ENCODE measurements at regions not wholly inside any gene's neighbourhood (a gene's known extent, or its start where the extent isn't known, plus 50 kb on each side); places are given as distances from the start of the nearest gene placed in this dataset.

GRCh38 chrX:94834226-94834625, 1160.2 kb downstream of the FAM133A start:
- Mint-ChIP-seq H3K9me3 (peaks cover 10% of the 10 kb centered on the region), H3K27ac (no peak overlapping the region), H3K4me1 (no peaks in the 10 kb centered on the region), H3K27me3 (ENCODE audit: low read depth) (no peaks in the 10 kb centered on the region), H3K4me3 (no peak overlapping the region), H3K36me3 (peaks cover 5% of the 10 kb centered on the region; the same call in 1 of the 2 replicates)
- POLR2A ChIA-PET = no interaction called here
- CTCF ChIA-PET = no interaction called here
- ATAC-seq (no peak), DNase-seq (ENCODE audit: low spot score) (no peak)
- TF ChIP-seq MXD4 (CRISPR knock-in tag; IDR thresholded peaks at IDR 0.05; ENCODE audit: borderline replicate concordance) (no peak), GABPB1 (CRISPR knock-in tag; IDR thresholded peaks at IDR 0.05) (no peak), FOXK1 (CRISPR knock-in tag; IDR thresholded peaks at IDR 0.05) (no peak), SMAD4 (CRISPR knock-in tag; IDR thresholded peaks at IDR 0.05) (no peak), ZNF263 (CRISPR knock-in tag; IDR thresholded peaks at IDR 0.05; ENCODE audit: low read depth) (no peak), NR2C2 (CRISPR knock-in tag; IDR thresholded peaks at IDR 0.05) (no peak), NR1H2 (CRISPR knock-in tag; IDR thresholded peaks at IDR 0.05) (no peak), ZNF671 (CRISPR knock-in tag; IDR thresholded peaks at IDR 0.05) (no peak), EMX1 (CRISPR knock-in tag; IDR thresholded peaks at IDR 0.05) (no peak), E2F4 (CRISPR knock-in tag; IDR thresholded peaks at IDR 0.05; ENCODE audit: borderline replicate concordance, low read depth) (no peak)

GRCh38 chrX:94850811-94851210, 1176.8 kb downstream of the FAM133A start:
- no peak overlapping the region for H3K4me3 Mint-ChIP-seq
- DNase-seq (ENCODE audit: low spot score) (no peak), ATAC-seq (no peak)
- ChIA-PET CTCF (no interaction called here), POLR2A (no interaction called here)
- peaks cover 3% of the 10 kb centered on the region; the same call in 1 of the 2 replicates for H3K9me3 Mint-ChIP-seq
- TF ChIP-seq RORB (CRISPR knock-in tag; IDR thresholded peaks at IDR 0.05) (no peak), USF2 (CRISPR knock-in tag; IDR thresholded peaks at IDR 0.05) (no peak), FOXP4 (CRISPR knock-in tag; IDR thresholded peaks at IDR 0.05) (no peak), JAZF1 (CRISPR knock-in tag; IDR thresholded peaks at IDR 0.05) (no peak), IRF2 (CRISPR knock-in tag; IDR thresholded peaks at IDR 0.05; ENCODE audit: borderline replicate concordance, low read depth) (no peak), JUN (CRISPR knock-in tag; IDR thresholded peaks at IDR 0.05) (no peak), ZMAT4 (CRISPR knock-in tag; IDR thresholded peaks at IDR 0.05) (no peak), NFE2L1 (CRISPR knock-in tag; IDR thresholded peaks at IDR 0.05) (no peak), E2F1 (CRISPR knock-in tag; IDR thresholded peaks at IDR 0.05) (no peak), MXD4 (CRISPR knock-in tag; IDR thresholded peaks at IDR 0.05; ENCODE audit: borderline replicate concordance) (no peak), ERG (CRISPR knock-in tag; IDR thresholded peaks at IDR 0.05) (no peak), ESRRA (CRISPR knock-in tag; IDR thresholded peaks at IDR 0.05; ENCODE audit: borderline replicate concordance) (no peak), FOXJ3 (CRISPR knock-in tag; IDR thresholded peaks at IDR 0.05; ENCODE audit: borderline replicate concordance) (no peak), NR3C1 (CRISPR knock-in tag; conservative IDR thresholded peaks at IDR 0.05; ENCODE audit: low read depth) (no peak), ZNF512 (CRISPR knock-in tag; IDR thresholded peaks at IDR 0.05; ENCODE audit: borderline replicate concordance) (no peak), CREM (CRISPR knock-in tag; IDR thresholded peaks at IDR 0.05) (no peak)
- H3K36me3 Mint-ChIP-seq = no peaks in the 10 kb centered on the region; the same call in none of the 2 replicates
- no peak overlapping the region for H3K27ac Mint-ChIP-seq
- no peaks in the 10 kb centered on the region for H3K27me3 Mint-ChIP-seq (ENCODE audit: low read depth)
- peaks cover 15% of the 10 kb centered on the region for H3K4me1 Mint-ChIP-seq

Measured in WTC11 (cell line).